K562 (cell line): ENCODE measurements at regions not wholly inside any gene's neighbourhood (a gene's known extent, or its start where the extent isn't known, plus 50 kb on each side); places are given as distances from the start of the nearest gene placed in this dataset.

Experiments
- ATAC-seq: fragments of 200-7000 bp; cut with Tn5 transposase; 3 replicates; pipeline ENCODE4 v1.9.1; 2020; ENCODE audit warnings: moderate library complexity
- BruUV-seq: library from RNA; stranded (reverse); fragments of 400-500 nt; replicated peaks from 2 replicates; lab custom pipeline; 2021; lab: Mats Ljungman, UMichigan
- CTCF ChIA-PET: fragments of 300-600 bp; formaldehyde crosslinking; extraction: SDS; loops from one replicate; lab custom pipeline; 2021; ENCODE audit warnings: low intra/inter-chr PET ratio; lab: Yijun Ruan, JAX
- POLR2A ChIA-PET: fragments of 300-600, 350-650 bp; sonication (Branson Sonifier 250); formaldehyde crosslinking; extraction: SDS; loops from one replicate; lab custom pipeline; 2021; ENCODE audit warnings: antibody characterized with exemption, inconsistent platforms; lab: Yijun Ruan, JAX
- DNase-seq, 4 experiments: peaks; one replicate each; pipeline versions ENCODE4 v3.0.0 to v3.0.0-alpha.2; 2011 to 2018; ENCODE audit warnings: low spot score in 3 of 4, mixed read lengths in 3 of 4; ENCODE audit errors: extremely low read depth in 1 of 4
- FAIRE-seq: peaks from 2 replicates; lab custom pipeline; 2011; peaks lifted over from hg19 to GRCh38; lab: Jason Lieb, UNC
- H2AFZ ChIP-seq: 2 replicates; pipeline ENCODE4 v1.6.0; 2011; ENCODE audit warnings: low read depth, low read length, control low read depth, inconsistent platforms
- H3K27ac ChIP-seq: fragments of 200-600 bp; 3 replicates; pipeline ENCODE4 v1.8.0; 2011; ENCODE audit warnings: low read depth, mild to moderate bottlenecking, control low read depth, inconsistent platforms, low read length, moderate library complexity, mixed read lengths; ENCODE audit errors: extremely low read depth
- H3K27me3 ChIP-seq, 2 experiments: fragments of 300-600 bp in 1 of 2; 2 replicates in 1 of 2; 3 replicates in 1 of 2; pipeline versions ENCODE4 v1.6.0 to v1.8.0; 2011; ENCODE audit warnings: inconsistent platforms in 2 of 2, low read length in 2 of 2, mild to moderate bottlenecking in 1 of 2, mixed read lengths in 1 of 2, moderate library complexity in 1 of 2; ENCODE audit not compliant: control insufficient read depth in 2 of 2, insufficient read depth in 2 of 2
- H3K36me3 ChIP-seq: fragments of 300-600 bp; 3 replicates; pipeline ENCODE4 v1.8.0; 2011; ENCODE audit warnings: mild to moderate bottlenecking, low read length, inconsistent platforms; ENCODE audit not compliant: control insufficient read depth, insufficient read depth
- H3K4me1 ChIP-seq, 2 experiments: fragments of 200-600 bp in 1 of 2; replicated peaks in 1 of 2; 2 replicates in 1 of 2; 3 replicates in 1 of 2; pipeline versions ENCODE4 v1.5.1 to v1.8.0; 2011; ENCODE audit warnings: inconsistent platforms in 2 of 2, low read length in 2 of 2, mild to moderate bottlenecking in 1 of 2, mixed read lengths in 1 of 2, moderate library complexity in 1 of 2; ENCODE audit not compliant: control insufficient read depth in 2 of 2, insufficient read depth in 2 of 2
- H3K4me2 ChIP-seq: 2 replicates; pipeline ENCODE4 v1.6.1; 2011; ENCODE audit warnings: low read length, control low read depth, inconsistent platforms, mixed read lengths; ENCODE audit not compliant: insufficient read depth
- H3K4me3 ChIP-seq: fragments of 200-600 bp; sonication (generic), shearing (Covaris generic); 2 replicates; pipeline ENCODE4 v1.5.1; 2016; ENCODE audit warnings: control low read depth, inconsistent platforms
- H3K79me2 ChIP-seq: fragments of 200-600 bp; 3 replicates; pipeline ENCODE4 v1.8.0; 2011; ENCODE audit warnings: low read length, inconsistent platforms; ENCODE audit not compliant: control insufficient read depth, insufficient read depth
- H3K9ac ChIP-seq, 2 experiments: 2 replicates each; pipeline versions ENCODE4 v1.6.0 to v1.6.1; 2011; ENCODE audit warnings: low read depth in 2 of 2, low read length in 2 of 2, control low read depth in 1 of 2, inconsistent platforms in 1 of 2, mild to moderate bottlenecking in 1 of 2, mixed read lengths in 1 of 2; ENCODE audit not compliant: insufficient read depth in 1 of 2
- H3K9me1 ChIP-seq: one replicate; pipeline ENCODE4 v1.6.0; 2011; ENCODE audit warnings: inconsistent platforms, mild to moderate bottlenecking, low read length, moderate library complexity; ENCODE audit not compliant: control insufficient read depth, insufficient read depth
- H3K9me3 ChIP-seq: replicated peaks from 2 replicates; pipeline ENCODE4 v1.5.1; 2011; ENCODE audit warnings: low read depth, low read length, inconsistent platforms; ENCODE audit not compliant: control insufficient read depth, insufficient read depth
- H4K20me1 ChIP-seq: replicated peaks from 2 replicates; pipeline ENCODE4 v1.6.1; 2011; ENCODE audit warnings: low read length, inconsistent platforms, mixed read lengths; ENCODE audit not compliant: control insufficient read depth, insufficient read depth
- MYBL2 ChIP-seq, 2 experiments: fragments of 450-650 bp in 1 of 2; sonication (generic) in 1 of 2; formaldehyde crosslinking in 1 of 2; IDR thresholded peaks; 2 replicates each; pipeline versions ENCODE4 v1.6.1 to v1.8.1; 2017 to 2022; ENCODE audit warnings: borderline replicate concordance in 1 of 2, inconsistent platforms in 1 of 2, low read depth in 1 of 2, mild to moderate bottlenecking in 1 of 2, missing genetic modification reagents in 1 of 2, moderate library complexity in 1 of 2
- WGBS: fragments of 100-300 bp; shearing (Covaris generic); methylation state at CpG from one replicate; pipeline ENCODE4 v1.1.6; 2016; ENCODE audit warnings: low coverage, mixed read lengths; ENCODE audit not compliant: insufficient coverage; ENCODE audit errors: missing lambda C conversion rate; 5-methylcytosine and 5-hydroxymethylcytosine counted together
- in situ Hi-C: fragments of 300-500 bp; cut with MboI; formaldehyde crosslinking; loops from 4 replicates; pipeline ENCODE4 v1.15.0; 2018; ENCODE audit warnings: inconsistent platforms, mixed read lengths
- intact Hi-C: fragments of 100-400 bp; cut with micrococcal nuclease; formaldehyde crosslinking; loops from 2 replicates; pipeline ENCODE4 v1.14.2; 2022
- TF ChIP-seq, protein P1 (sequence below), 2 experiments: IDR thresholded peaks in 1 of 2; conservative IDR thresholded peaks in 1 of 2; 2 replicates each; pipeline ENCODE4 v1.6.1; 2016; ENCODE audit warnings: low read depth in 2 of 2, mild to moderate bottlenecking in 1 of 2, missing compliant biosample characterization in 1 of 2, missing genetic modification characterization in 1 of 2, moderate library complexity in 1 of 2
- TF ChIP-seq, protein P2 (sequence below), 2 experiments: fragments of 450-650 bp; conservative IDR thresholded peaks; 2 replicates each; pipeline ENCODE4 v1.6.1; 2017; ENCODE audit warnings: mild to moderate bottlenecking in 2 of 2, moderate library complexity in 2 of 2
- TF ChIP-seq, protein P3 (sequence below), 2 experiments: IDR thresholded peaks; 2 replicates each; pipeline ENCODE4 v1.6.1; 2012; ENCODE audit warnings: improper control_type of control experiment in 2 of 2, low read depth in 2 of 2, low read length in 2 of 2, borderline replicate concordance in 1 of 2
- TF ChIP-seq, protein P4 (sequence below): fragments of 250-450 bp; sonication (Bioruptor Pico); IDR thresholded peaks from 2 replicates; pipeline ENCODE4 v1.4.0; 2020
- TF ChIP-seq, protein P5 (sequence below): sonication (generic); IDR thresholded peaks from 2 replicates; pipeline ENCODE4 v1.6.1; 2016

DNA sequence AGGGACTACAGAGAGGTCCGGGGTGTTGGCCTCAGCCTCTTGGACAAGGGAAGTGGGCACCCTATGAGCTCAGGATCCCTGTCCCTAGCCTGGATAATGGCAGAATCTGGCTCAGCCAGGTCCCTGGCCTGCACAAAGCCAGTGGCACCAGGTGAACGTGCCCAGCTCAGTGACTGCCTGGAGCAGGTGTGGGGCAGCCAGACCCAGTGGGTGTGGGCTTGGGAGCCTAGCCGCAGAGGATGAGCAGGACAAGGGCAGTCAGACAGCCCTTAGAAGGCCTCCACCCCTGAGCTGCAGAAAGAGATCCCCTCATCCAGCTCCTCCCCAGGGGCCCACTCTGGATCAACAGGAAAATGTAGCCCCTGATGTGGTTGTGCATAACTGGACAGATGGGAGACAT, 585.3 kb downstream of the KCNJ18 start:
- 16% methylated on average over 3 of the region's 3 CpGs for WGBS
- Histone ChIP-seq H3K79me2 (no peaks in the 10 kb centered on the region), H3K9me3 (no peaks in the 10 kb centered on the region)
- TF ChIP-seq, protein P1, sequence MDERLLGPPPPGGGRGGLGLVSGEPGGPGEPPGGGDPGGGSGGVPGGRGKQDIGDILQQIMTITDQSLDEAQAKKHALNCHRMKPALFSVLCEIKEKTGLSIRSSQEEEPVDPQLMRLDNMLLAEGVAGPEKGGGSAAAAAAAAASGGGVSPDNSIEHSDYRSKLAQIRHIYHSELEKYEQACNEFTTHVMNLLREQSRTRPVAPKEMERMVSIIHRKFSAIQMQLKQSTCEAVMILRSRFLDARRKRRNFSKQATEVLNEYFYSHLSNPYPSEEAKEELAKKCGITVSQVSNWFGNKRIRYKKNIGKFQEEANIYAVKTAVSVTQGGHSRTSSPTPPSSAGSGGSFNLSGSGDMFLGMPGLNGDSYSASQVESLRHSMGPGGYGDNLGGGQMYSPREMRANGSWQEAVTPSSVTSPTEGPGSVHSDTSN (CRISPR knock-in tag; IDR thresholded peaks at IDR 0.05; ENCODE audit: low read depth), result no peak
- TF ChIP-seq, protein P1 (tag; conservative IDR thresholded peaks at IDR 0.05; ENCODE audit: low read depth), result no peak
- TF ChIP-seq, protein P2, sequence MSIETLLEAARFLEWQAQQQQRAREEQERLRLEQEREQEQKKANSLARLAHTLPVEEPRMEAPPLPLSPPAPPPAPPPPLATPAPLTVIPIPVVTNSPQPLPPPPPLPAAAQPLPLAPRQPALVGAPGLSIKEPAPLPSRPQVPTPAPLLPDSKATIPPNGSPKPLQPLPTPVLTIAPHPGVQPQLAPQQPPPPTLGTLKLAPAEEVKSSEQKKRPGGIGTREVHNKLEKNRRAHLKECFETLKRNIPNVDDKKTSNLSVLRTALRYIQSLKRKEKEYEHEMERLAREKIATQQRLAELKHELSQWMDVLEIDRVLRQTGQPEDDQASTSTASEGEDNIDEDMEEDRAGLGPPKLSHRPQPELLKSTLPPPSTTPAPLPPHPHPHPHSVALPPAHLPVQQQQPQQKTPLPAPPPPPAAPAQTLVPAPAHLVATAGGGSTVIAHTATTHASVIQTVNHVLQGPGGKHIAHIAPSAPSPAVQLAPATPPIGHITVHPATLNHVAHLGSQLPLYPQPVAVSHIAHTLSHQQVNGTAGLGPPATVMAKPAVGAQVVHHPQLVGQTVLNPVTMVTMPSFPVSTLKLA (conservative IDR thresholded peaks at IDR 0.05), result no peak
- TF ChIP-seq, protein P3, sequence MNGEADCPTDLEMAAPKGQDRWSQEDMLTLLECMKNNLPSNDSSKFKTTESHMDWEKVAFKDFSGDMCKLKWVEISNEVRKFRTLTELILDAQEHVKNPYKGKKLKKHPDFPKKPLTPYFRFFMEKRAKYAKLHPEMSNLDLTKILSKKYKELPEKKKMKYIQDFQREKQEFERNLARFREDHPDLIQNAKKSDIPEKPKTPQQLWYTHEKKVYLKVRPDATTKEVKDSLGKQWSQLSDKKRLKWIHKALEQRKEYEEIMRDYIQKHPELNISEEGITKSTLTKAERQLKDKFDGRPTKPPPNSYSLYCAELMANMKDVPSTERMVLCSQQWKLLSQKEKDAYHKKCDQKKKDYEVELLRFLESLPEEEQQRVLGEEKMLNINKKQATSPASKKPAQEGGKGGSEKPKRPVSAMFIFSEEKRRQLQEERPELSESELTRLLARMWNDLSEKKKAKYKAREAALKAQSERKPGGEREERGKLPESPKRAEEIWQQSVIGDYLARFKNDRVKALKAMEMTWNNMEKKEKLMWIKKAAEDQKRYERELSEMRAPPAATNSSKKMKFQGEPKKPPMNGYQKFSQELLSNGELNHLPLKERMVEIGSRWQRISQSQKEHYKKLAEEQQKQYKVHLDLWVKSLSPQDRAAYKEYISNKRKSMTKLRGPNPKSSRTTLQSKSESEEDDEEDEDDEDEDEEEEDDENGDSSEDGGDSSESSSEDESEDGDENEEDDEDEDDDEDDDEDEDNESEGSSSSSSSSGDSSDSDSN (IDR thresholded peaks at IDR 0.05; ENCODE audit: borderline replicate concordance in 1 of 2, low read depth in 2 of 2, low read length in 2 of 2), result no peak
- no peak for TF ChIP-seq MYBL2 (IDR thresholded peaks at IDR 0.05; ENCODE audit: low read depth)
- no peak for TF ChIP-seq MYBL2 (CRISPR knock-in tag; IDR thresholded peaks at IDR 0.05; ENCODE audit: borderline replicate concordance)
- TF ChIP-seq, protein P4, sequence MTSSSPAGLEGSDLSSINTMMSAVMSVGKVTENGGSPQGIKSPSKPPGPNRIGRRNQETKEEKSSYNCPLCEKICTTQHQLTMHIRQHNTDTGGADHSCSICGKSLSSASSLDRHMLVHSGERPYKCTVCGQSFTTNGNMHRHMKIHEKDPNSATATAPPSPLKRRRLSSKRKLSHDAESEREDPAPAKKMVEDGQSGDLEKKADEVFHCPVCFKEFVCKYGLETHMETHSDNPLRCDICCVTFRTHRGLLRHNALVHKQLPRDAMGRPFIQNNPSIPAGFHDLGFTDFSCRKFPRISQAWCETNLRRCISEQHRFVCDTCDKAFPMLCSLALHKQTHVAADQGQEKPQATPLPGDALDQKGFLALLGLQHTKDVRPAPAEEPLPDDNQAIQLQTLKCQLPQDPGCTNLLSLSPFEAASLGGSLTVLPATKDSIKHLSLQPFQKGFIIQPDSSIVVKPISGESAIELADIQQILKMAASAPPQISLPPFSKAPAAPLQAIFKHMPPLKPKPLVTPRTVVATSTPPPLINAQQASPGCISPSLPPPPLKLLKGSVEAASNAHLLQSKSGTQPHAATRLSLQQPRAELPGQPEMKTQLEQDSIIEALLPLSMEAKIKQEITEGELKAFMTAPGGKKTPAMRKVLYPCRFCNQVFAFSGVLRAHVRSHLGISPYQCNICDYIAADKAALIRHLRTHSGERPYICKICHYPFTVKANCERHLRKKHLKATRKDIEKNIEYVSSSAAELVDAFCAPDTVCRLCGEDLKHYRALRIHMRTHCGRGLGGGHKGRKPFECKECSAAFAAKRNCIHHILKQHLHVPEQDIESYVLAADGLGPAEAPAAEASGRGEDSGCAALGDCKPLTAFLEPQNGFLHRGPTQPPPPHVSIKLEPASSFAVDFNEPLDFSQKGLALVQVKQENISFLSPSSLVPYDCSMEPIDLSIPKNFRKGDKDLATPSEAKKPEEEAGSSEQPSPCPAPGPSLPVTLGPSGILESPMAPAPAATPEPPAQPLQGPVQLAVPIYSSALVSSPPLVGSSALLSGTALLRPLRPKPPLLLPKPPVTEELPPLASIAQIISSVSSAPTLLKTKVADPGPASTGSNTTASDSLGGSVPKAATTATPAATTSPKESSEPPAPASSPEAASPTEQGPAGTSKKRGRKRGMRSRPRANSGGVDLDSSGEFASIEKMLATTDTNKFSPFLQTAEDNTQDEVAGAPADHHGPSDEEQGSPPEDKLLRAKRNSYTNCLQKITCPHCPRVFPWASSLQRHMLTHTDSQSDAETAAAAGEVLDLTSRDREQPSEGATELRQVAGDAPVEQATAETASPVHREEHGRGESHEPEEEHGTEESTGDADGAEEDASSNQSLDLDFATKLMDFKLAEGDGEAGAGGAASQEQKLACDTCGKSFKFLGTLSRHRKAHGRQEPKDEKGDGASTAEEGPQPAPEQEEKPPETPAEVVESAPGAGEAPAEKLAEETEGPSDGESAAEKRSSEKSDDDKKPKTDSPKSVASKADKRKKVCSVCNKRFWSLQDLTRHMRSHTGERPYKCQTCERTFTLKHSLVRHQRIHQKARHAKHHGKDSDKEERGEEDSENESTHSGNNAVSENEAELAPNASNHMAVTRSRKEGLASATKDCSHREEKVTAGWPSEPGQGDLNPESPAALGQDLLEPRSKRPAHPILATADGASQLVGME (CRISPR knock-in tag), result no peak
- TF ChIP-seq, protein P5, sequence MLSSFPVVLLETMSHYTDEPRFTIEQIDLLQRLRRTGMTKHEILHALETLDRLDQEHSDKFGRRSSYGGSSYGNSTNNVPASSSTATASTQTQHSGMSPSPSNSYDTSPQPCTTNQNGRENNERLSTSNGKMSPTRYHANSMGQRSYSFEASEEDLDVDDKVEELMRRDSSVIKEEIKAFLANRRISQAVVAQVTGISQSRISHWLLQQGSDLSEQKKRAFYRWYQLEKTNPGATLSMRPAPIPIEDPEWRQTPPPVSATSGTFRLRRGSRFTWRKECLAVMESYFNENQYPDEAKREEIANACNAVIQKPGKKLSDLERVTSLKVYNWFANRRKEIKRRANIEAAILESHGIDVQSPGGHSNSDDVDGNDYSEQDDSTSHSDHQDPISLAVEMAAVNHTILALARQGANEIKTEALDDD, result no peak

More for the DNA sequence above, 585.3 kb downstream of the KCNJ18 start:
- intact Hi-C loops (no loop called here), in situ Hi-C loops (no loop called here)
- Histone ChIP-seq H3K27ac (no peak overlapping the region), H3K9ac (no peak overlapping the region), H3K27me3 (peaks cover 0 to 16% of the 10 kb centered on the region in 2 experiments; a peak in 2 of 5 replicates), H2AFZ (no peak overlapping the region), H3K4me3 (no peak overlapping the region), H3K9me1 (no peaks in the 10 kb centered on the region), H3K4me1 (peaks cover 0 to 9% of the 10 kb centered on the region in 2 experiments; a peak in 2 of 5 replicates), H4K20me1 (no peaks in the 10 kb centered on the region), H3K36me3 (no peaks in the 10 kb centered on the region), H3K4me2 (no peak overlapping the region)
- no peak for FAIRE-seq
- no peak for ATAC-seq
- DNase-seq, result no peak
- ChIA-PET POLR2A (no interaction called here), CTCF (no interaction called here)
- BruUV-seq, result no TSS peak
